OCI-LY1 (cell line): ENCODE measurements at regions not wholly inside any gene's neighbourhood (a gene's known extent, or its start where the extent isn't known, plus 50 kb on each side); places are given as distances from the start of the nearest gene placed in this dataset.

ENCODE experiments used
- H2AFZ ChIP-seq: fragments of 200-600 bp; sonication (generic), shearing (Covaris generic); 2 replicates; pipeline ENCODE4 v1.6.0; 2014; ENCODE audit warnings: antibody characterized with exemption, mild to moderate bottlenecking, low read length
- H3F3A ChIP-seq: fragments of 200-600 bp; sonication (generic), shearing (Covaris generic); 2 replicates; pipeline ENCODE4 v1.6.0; 2014; ENCODE audit warnings: mild to moderate bottlenecking, antibody characterized with exemption, low read length, moderate library complexity; ENCODE audit not compliant: insufficient read depth
- H3K27ac ChIP-seq: fragments of 200-600 bp; sonication (generic); 2 replicates; pipeline ENCODE4 v1.5.1; 2014; ENCODE audit warnings: low read length, mixed run types, mild to moderate bottlenecking, low read depth; ENCODE audit not compliant: poor library complexity, severe bottlenecking
- H3K27me3 ChIP-seq: fragments of 200-600 bp; sonication (generic); 2 replicates; pipeline ENCODE4 v1.6.0; 2014; ENCODE audit warnings: antibody characterized with exemption, mild to moderate bottlenecking, low read length, moderate library complexity; ENCODE audit not compliant: insufficient read depth
- H3K36me3 ChIP-seq: fragments of 200-600 bp; sonication (generic); 2 replicates; pipeline ENCODE4 v1.6.1; 2014; ENCODE audit warnings: mild to moderate bottlenecking, antibody characterized with exemption, low read length, moderate library complexity, mixed read lengths; ENCODE audit not compliant: insufficient read depth
- H3K4me1 ChIP-seq: fragments of 200-600 bp; sonication (generic); 2 replicates; pipeline ENCODE4 v1.5.1; 2014; ENCODE audit warnings: mild to moderate bottlenecking, low read length, moderate library complexity; ENCODE audit not compliant: insufficient read depth, severe bottlenecking
- H3K4me2 ChIP-seq: fragments of 200-600 bp; sonication (generic), shearing (Covaris generic); 2 replicates; pipeline ENCODE4 v1.6.1; 2014; ENCODE audit warnings: low read length
- H3K4me3 ChIP-seq: fragments of 200-600 bp; sonication (generic); 2 replicates; pipeline ENCODE4 v1.5.1; 2014; ENCODE audit warnings: low read length, low read depth, mild to moderate bottlenecking, mixed read lengths; ENCODE audit not compliant: poor library complexity, severe bottlenecking
- H3K79me2 ChIP-seq: fragments of 200-600 bp; shearing (Covaris generic); 2 replicates; pipeline ENCODE4 v1.6.1; 2016; ENCODE audit warnings: mixed run types, low read length, mixed read lengths; ENCODE audit not compliant: insufficient read depth
- H3K9ac ChIP-seq: fragments of 200-600 bp; sonication (generic), shearing (Covaris generic); 2 replicates; pipeline ENCODE4 v1.6.1; 2014; ENCODE audit warnings: mild to moderate bottlenecking, low read length, mixed read lengths
- H3K9me2 ChIP-seq: fragments of 200-600 bp; sonication (generic), shearing (Covaris generic); 2 replicates; pipeline ENCODE4 v1.6.1; 2014; ENCODE audit warnings: low read depth, mild to moderate bottlenecking, low read length, mixed read lengths
- H3K9me3 ChIP-seq: fragments of 200-600 bp; shearing (Covaris generic); 2 replicates; pipeline ENCODE4 v1.6.1; 2014; ENCODE audit warnings: low read length, mixed read lengths
- H4K20me1 ChIP-seq: fragments of 200-600 bp; sonication (generic), shearing (Covaris generic); 2 replicates; pipeline ENCODE4 v1.6.0; 2016; ENCODE audit warnings: mild to moderate bottlenecking, low read length; ENCODE audit not compliant: insufficient read depth
- EZH2 ChIP-seq: fragments of 200-600 bp; sonication (generic), shearing (Covaris generic); IDR thresholded peaks from 2 replicates; pipeline ENCODE4 v1.8.0; 2017; ENCODE audit warnings: borderline replicate concordance, mixed run types, mild to moderate bottlenecking, antibody characterized with exemption, low read length, moderate library complexity, mixed read lengths
- TF ChIP-seq, protein P1 (sequence below): fragments of 200-600 bp; sonication (generic), shearing (Covaris generic); IDR thresholded peaks from 2 replicates; pipeline ENCODE4 v1.5.1; 2017; ENCODE audit warnings: mild to moderate bottlenecking, antibody characterized with exemption, low read length, moderate library complexity, mixed read lengths

DNA sequence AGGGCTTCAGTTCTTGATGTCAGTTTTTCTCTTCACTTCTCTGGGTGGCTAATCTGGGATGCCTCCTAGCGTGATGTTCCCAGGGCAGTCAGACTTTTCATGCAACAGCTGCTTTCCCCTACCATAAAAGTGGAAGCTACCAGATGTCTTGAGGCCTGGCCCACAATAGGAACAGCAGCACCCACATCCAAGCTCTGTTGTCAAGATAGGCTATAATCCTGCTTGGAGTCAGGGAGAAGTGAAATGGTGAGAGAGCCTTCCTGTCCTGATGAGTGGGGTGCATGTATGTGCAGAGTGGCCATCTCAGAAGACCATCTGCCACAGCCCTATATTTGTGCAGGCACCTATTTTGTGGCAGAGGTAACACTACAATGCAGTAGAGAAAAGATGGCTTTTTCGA is 108.0 kb downstream of the HTR5A start:
- H3K36me3 ChIP-seq = no peaks in the 10 kb centered on the region
- no peaks in the 10 kb centered on the region for H3K9me3 ChIP-seq
- no peak overlapping the region for H3K4me3 ChIP-seq
- H3K9ac ChIP-seq = no peak overlapping the region
- H3F3A ChIP-seq = no peaks in the 10 kb centered on the region
- H4K20me1 ChIP-seq = no peaks in the 10 kb centered on the region
- no peaks in the 10 kb centered on the region for H3K79me2 ChIP-seq
- H3K4me2 ChIP-seq = no peak overlapping the region
- H2AFZ ChIP-seq = no peak overlapping the region
- peaks cover 13% of the 10 kb centered on the region; the same call in 1 of the 2 replicates for H3K27me3 ChIP-seq
- no peaks in the 10 kb centered on the region for H3K4me1 ChIP-seq
- no peak for TF ChIP-seq EZH2
- TF ChIP-seq, protein P1, sequence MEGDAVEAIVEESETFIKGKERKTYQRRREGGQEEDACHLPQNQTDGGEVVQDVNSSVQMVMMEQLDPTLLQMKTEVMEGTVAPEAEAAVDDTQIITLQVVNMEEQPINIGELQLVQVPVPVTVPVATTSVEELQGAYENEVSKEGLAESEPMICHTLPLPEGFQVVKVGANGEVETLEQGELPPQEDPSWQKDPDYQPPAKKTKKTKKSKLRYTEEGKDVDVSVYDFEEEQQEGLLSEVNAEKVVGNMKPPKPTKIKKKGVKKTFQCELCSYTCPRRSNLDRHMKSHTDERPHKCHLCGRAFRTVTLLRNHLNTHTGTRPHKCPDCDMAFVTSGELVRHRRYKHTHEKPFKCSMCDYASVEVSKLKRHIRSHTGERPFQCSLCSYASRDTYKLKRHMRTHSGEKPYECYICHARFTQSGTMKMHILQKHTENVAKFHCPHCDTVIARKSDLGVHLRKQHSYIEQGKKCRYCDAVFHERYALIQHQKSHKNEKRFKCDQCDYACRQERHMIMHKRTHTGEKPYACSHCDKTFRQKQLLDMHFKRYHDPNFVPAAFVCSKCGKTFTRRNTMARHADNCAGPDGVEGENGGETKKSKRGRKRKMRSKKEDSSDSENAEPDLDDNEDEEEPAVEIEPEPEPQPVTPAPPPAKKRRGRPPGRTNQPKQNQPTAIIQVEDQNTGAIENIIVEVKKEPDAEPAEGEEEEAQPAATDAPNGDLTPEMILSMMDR = no peak
- no peaks in the 10 kb centered on the region for H3K9me2 ChIP-seq
- no peak overlapping the region for H3K27ac ChIP-seq

DNA sequence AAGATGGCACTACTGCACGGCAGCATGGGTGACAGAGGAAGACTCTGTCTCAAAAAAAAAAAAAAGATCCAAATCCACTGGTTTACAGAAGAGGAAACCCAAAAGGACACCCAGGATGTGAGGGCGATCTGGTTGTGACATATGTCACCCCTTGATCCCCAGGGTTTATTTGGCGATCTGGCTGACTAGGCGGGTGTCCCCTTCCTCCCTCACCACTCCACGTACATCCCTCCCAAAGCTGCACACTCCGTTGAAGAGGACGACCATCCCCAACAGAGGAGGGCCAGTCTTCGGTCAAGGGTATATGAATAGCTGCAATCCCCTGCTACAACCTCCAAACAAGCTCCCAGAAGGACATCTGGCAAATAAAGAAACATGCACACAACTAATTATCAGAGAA is 111.6 kb downstream of the HTR5A start:
- H3K79me2 ChIP-seq = no peaks in the 10 kb centered on the region
- H3K9me2 ChIP-seq = no peaks in the 10 kb centered on the region
- H3K4me3 ChIP-seq = no peak overlapping the region
- no peaks in the 10 kb centered on the region for H4K20me1 ChIP-seq
- H3K36me3 ChIP-seq = peaks cover 3% of the 10 kb centered on the region; the same call in 1 of the 2 replicates
- no peak overlapping the region for H3K4me2 ChIP-seq
- H2AFZ ChIP-seq = no peak overlapping the region
- no peaks in the 10 kb centered on the region for H3K4me1 ChIP-seq
- peaks cover 5% of the 10 kb centered on the region; the same call in 1 of the 2 replicates for H3K27me3 ChIP-seq
- H3K9me3 ChIP-seq = peaks cover 22% of the 10 kb centered on the region
- TF ChIP-seq, protein P1 = no peak
- no peak for TF ChIP-seq EZH2
- H3F3A ChIP-seq = no peaks in the 10 kb centered on the region
- H3K27ac ChIP-seq = no peak overlapping the region
- H3K9ac ChIP-seq = no peak overlapping the region

DNA sequence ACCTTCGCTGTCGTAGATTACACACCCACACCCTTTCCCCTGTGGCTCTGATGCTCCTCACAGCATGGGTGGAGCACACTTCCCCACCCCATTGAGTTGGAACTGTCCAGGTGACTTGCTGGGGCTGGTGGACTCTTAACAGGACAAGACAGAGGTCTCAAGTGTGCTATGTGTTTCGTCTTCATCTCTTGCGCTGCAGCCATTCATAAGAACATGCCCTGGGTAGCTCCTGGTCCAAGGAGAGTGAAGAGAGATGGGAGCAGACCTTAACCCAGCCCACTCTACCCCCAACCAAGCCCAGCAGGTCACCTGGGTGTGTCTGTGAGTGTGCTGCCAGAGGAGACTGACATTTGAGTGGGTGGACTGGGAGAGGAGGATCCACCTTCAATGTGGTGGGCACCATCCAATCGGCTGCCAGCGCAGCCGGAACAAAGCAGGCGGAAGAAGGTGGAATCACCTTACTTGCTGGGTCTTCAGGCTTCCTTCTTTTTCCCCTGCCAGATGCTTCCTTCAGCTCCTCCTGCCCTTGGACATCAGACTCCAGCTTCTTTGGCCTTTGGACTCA is 112.4 kb downstream of the HTR5A start:
- peaks cover 3% of the 10 kb centered on the region; the same call in 1 of the 2 replicates for H3K36me3 ChIP-seq
- H3K27ac ChIP-seq = no peak overlapping the region
- no peak overlapping the region for H3K9ac ChIP-seq
- no peak overlapping the region for H2AFZ ChIP-seq
- H3F3A ChIP-seq = no peaks in the 10 kb centered on the region
- peaks cover 22% of the 10 kb centered on the region for H3K9me3 ChIP-seq
- no peaks in the 10 kb centered on the region for H3K9me2 ChIP-seq
- H3K27me3 ChIP-seq = peaks cover 5% of the 10 kb centered on the region; the same call in 1 of the 2 replicates
- no peaks in the 10 kb centered on the region for H4K20me1 ChIP-seq
- no peaks in the 10 kb centered on the region for H3K4me1 ChIP-seq
- TF ChIP-seq, protein P1 = no peak
- TF ChIP-seq EZH2 = no peak
- no peak overlapping the region for H3K4me3 ChIP-seq
- H3K79me2 ChIP-seq = no peaks in the 10 kb centered on the region
- no peak overlapping the region for H3K4me2 ChIP-seq
